Fibroblast of lung (primary cell): ENCODE measurements at regions not wholly inside any gene's neighbourhood (a gene's known extent, or its start where the extent isn't known, plus 50 kb on each side); places are given as distances from the start of the nearest gene placed in this dataset.

ENCODE experiments used
- DNase-seq, 2 donors: peaks; one replicate each; pipeline versions ENCODE4 v3.0.0 to v3.0.0-alpha.2; 2010; ENCODE audit warnings: low read depth in 2 of 2
- H2AFZ ChIP-seq: 2 replicates; pipeline ENCODE4 v1.5.1; 2012; ENCODE audit warnings: low read length, control low read depth, inconsistent platforms
- H3K27ac ChIP-seq: 2 replicates; pipeline ENCODE4 v1.5.1; 2011; ENCODE audit warnings: low read length, control low read depth; ENCODE audit not compliant: insufficient read depth
- H3K27me3 ChIP-seq: 2 replicates; pipeline ENCODE4 v1.5.1; 2011; ENCODE audit warnings: mild to moderate bottlenecking, low read length; ENCODE audit not compliant: control insufficient read depth, insufficient read depth
- H3K36me3 ChIP-seq: 2 replicates; pipeline ENCODE4 v1.5.1; 2011; ENCODE audit warnings: low read length; ENCODE audit not compliant: control insufficient read depth, insufficient read depth
- H3K4me1 ChIP-seq: 2 replicates; pipeline ENCODE4 v1.5.1; 2011; ENCODE audit warnings: low read length; ENCODE audit not compliant: control insufficient read depth, insufficient read depth; ENCODE audit errors: extremely low read depth
- H3K4me2 ChIP-seq: 2 replicates; pipeline ENCODE4 v1.5.1; 2011; ENCODE audit warnings: low read length, control low read depth; ENCODE audit not compliant: insufficient read depth; ENCODE audit errors: extremely low read depth
- H3K4me3 ChIP-seq, 4 experiments: fragments of 200-600 bp in 1 of 4; sonication (generic) in 1 of 4; replicated peaks in 1 of 4; 2 replicates each; pipeline ENCODE4 v1.5.1; 2011 to 2016; ENCODE audit warnings: low read length in 4 of 4, low read depth in 3 of 4, mild to moderate bottlenecking in 3 of 4, control low read depth in 2 of 4, inconsistent platforms in 1 of 4, mixed read lengths in 1 of 4; ENCODE audit not compliant: insufficient read depth in 1 of 4; ENCODE audit errors: control extremely low read depth in 1 of 4
- H3K79me2 ChIP-seq: 2 replicates; pipeline ENCODE4 v1.5.1; 2012; ENCODE audit warnings: mild to moderate bottlenecking, low read length, inconsistent platforms; ENCODE audit not compliant: control insufficient read depth, insufficient read depth
- H3K9ac ChIP-seq: 2 replicates; pipeline ENCODE4 v1.5.1; 2011; ENCODE audit warnings: mild to moderate bottlenecking, low read length, control low read depth; ENCODE audit not compliant: insufficient read depth
- H3K9me3 ChIP-seq: 2 replicates; pipeline ENCODE4 v1.5.1; 2012; ENCODE audit warnings: low read depth, low read length; ENCODE audit not compliant: control insufficient read depth, insufficient read depth
- H4K20me1 ChIP-seq: 2 replicates; pipeline ENCODE4 v1.5.1; 2011; ENCODE audit warnings: low read length; ENCODE audit not compliant: control insufficient read depth, insufficient read depth; ENCODE audit errors: extremely low read depth
- EZH2 ChIP-seq: IDR thresholded peaks from 2 replicates; pipeline ENCODE4 v1.5.1; 2012; ENCODE audit warnings: low read length, control low read depth, mild to moderate bottlenecking; ENCODE audit errors: missing control alignments
- TF ChIP-seq, protein P1 (sequence below), 2 donors: IDR thresholded peaks in 1 of 2; conservative IDR thresholded peaks in 1 of 2; 1 replicate in 1 of 2; 2 replicates in 1 of 2; pipeline ENCODE4 v1.5.1; 2011 to 2012; ENCODE audit warnings: low read length in 2 of 2, control low read depth in 1 of 2, inconsistent platforms in 1 of 2, low read depth in 1 of 2, mild to moderate bottlenecking in 1 of 2

DNA sequence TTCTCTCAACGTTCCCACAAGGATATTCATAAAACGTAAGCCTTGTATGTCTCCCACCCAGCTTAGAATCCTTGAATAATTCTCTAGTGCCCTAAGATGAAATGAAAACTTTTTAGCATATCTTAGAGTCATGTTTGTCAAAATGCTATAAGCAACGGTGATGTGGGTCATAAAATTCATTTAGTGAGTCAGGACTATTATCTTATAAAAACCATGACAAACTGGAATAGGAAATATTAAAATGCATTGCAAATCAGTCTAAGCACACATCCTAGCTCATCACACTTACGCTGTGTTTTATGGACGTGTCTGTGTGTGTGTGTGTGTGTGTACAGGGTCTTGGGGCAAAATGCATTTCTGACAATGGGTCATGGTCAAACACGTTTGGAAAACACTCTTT is 119.9 kb upstream of the ST6GAL2 start:
- Histone ChIP-seq H3K4me2 (no peak overlapping the region), H2AFZ (no peak overlapping the region), H3K27ac (no peak overlapping the region), H4K20me1 (no peaks in the 10 kb centered on the region), H3K4me1 (no peaks in the 10 kb centered on the region), H3K79me2 (no peaks in the 10 kb centered on the region), H3K9ac (no peak overlapping the region), H3K27me3 (no peaks in the 10 kb centered on the region), H3K9me3 (no peaks in the 10 kb centered on the region), H3K36me3 (no peaks in the 10 kb centered on the region), H3K4me3 (no peak overlapping the region)
- TF ChIP-seq, protein P1, sequence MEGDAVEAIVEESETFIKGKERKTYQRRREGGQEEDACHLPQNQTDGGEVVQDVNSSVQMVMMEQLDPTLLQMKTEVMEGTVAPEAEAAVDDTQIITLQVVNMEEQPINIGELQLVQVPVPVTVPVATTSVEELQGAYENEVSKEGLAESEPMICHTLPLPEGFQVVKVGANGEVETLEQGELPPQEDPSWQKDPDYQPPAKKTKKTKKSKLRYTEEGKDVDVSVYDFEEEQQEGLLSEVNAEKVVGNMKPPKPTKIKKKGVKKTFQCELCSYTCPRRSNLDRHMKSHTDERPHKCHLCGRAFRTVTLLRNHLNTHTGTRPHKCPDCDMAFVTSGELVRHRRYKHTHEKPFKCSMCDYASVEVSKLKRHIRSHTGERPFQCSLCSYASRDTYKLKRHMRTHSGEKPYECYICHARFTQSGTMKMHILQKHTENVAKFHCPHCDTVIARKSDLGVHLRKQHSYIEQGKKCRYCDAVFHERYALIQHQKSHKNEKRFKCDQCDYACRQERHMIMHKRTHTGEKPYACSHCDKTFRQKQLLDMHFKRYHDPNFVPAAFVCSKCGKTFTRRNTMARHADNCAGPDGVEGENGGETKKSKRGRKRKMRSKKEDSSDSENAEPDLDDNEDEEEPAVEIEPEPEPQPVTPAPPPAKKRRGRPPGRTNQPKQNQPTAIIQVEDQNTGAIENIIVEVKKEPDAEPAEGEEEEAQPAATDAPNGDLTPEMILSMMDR (conservative IDR thresholded peaks at IDR 0.05 in 1 of 2, IDR thresholded peaks at IDR 0.05 in 1 of 2; ENCODE audit: low read depth in 1 of 2, low read length in 2 of 2) = no peak
- TF ChIP-seq EZH2 = no peak
- no peak for DNase-seq

DNA sequence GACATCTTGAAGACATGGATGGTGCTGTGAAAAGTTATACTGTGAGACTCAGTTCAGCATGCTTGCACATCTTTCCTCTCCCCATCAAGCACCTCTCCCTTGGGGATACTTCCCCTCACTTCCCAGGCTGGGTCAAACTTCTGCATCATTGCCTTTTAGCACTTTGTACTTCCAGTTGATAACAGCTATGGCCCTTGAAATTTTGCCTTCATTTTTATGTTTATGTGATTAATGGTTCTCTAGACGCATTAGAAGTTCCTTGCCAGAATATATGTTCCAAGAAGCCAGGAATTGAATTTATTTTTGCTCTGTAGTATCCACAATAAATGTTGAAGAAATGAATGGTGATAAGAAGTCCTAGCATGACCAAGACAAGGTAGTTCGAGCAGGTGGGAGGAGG is 120.9 kb upstream of the ST6GAL2 start:
- DNase-seq = no peak
- no peaks in the 10 kb centered on the region for H3K36me3 ChIP-seq
- no peaks in the 10 kb centered on the region for H3K27me3 ChIP-seq
- H3K9ac ChIP-seq = no peak overlapping the region
- no peak overlapping the region for H3K27ac ChIP-seq
- no peaks in the 10 kb centered on the region for H3K9me3 ChIP-seq
- TF ChIP-seq, protein P1 (conservative IDR thresholded peaks at IDR 0.05 in 1 of 2, IDR thresholded peaks at IDR 0.05 in 1 of 2; ENCODE audit: low read depth in 1 of 2, low read length in 2 of 2) = no peak
- TF ChIP-seq EZH2 = no peak
- no peaks in the 10 kb centered on the region for H3K4me1 ChIP-seq
- H4K20me1 ChIP-seq = no peaks in the 10 kb centered on the region
- no peak overlapping the region for H3K4me3 ChIP-seq
- H3K4me2 ChIP-seq = no peak overlapping the region
- no peak overlapping the region for H2AFZ ChIP-seq
- no peaks in the 10 kb centered on the region for H3K79me2 ChIP-seq

DNA sequence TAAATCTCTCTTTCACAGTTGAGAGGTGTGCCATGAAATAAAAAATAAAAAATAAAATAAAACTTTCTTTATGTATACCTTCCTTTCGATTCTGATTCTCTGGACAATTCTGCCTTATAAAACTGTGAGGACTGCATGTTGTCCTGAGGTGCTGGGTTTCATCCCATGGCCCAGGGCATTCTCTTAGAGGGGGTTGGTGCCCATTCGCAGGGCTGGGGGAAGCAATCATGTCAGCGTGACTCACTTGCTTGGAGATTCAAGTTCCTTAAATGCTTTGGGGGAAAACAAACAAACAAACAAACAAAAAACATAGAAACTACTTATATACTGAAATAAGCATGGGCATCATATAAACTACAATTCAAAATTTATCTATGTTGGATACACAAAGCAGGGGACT is 122.0 kb upstream of the ST6GAL2 start:
- Histone ChIP-seq H3K4me1 (no peaks in the 10 kb centered on the region), H3K27ac (no peak overlapping the region), H3K27me3 (no peaks in the 10 kb centered on the region), H3K4me2 (no peak overlapping the region), H3K9me3 (no peaks in the 10 kb centered on the region), H3K4me3 (no peak overlapping the region), H3K36me3 (no peaks in the 10 kb centered on the region), H3K79me2 (no peaks in the 10 kb centered on the region), H3K9ac (no peak overlapping the region), H4K20me1 (no peaks in the 10 kb centered on the region), H2AFZ (no peak overlapping the region)
- no peak for DNase-seq
- TF ChIP-seq, protein P1 (conservative IDR thresholded peaks at IDR 0.05 in 1 of 2, IDR thresholded peaks at IDR 0.05 in 1 of 2; ENCODE audit: low read depth in 1 of 2, low read length in 2 of 2) = no peak
- no peak for TF ChIP-seq EZH2
